GM21619 (cell line): ENCODE measurements at regions not wholly inside any gene's neighbourhood (a gene's known extent, or its start where the extent isn't known, plus 50 kb on each side); places are given as distances from the start of the nearest gene placed in this dataset.

Experiments
- ATAC-seq: cut with Tn5 transposase; IDR thresholded peaks from one replicate; pipeline ENCODE4 v1.9.1; 2021; ENCODE audit not compliant: unreplicated experiment

GRCh38 chr4:108301545-108302251 is 133.0 kb upstream of the LEF1 start:
- no peak for ATAC-seq

GRCh38 chr4:108297605-108298004 is 128.9 kb upstream of the LEF1 start:
- no peak for ATAC-seq

- ATAC-seq = no peak
Measured at GRCh38 chr4:108292229-108292628, 123.5 kb upstream of the LEF1 start.

- no peak for ATAC-seq
Measured at GRCh38 chr4:108291137-108291536, 122.4 kb upstream of the LEF1 start.

- ATAC-seq = no peak
Measured at GRCh38 chr4:108287834-108288413, 119.2 kb upstream of the LEF1 start.

- ATAC-seq = no peak
Measured at GRCh38 chr4:108280072-108280471, 111.3 kb upstream of the LEF1 start.

- no peak for ATAC-seq
Measured at GRCh38 chr4:108276690-108277089, 108.0 kb upstream of the LEF1 start.

- ATAC-seq = no peak
Measured at GRCh38 chr4:108272986-108273385, 104.3 kb upstream of the LEF1 start.

- no peak for ATAC-seq
Measured at GRCh38 chr4:108272561-108272960, 103.8 kb upstream of the LEF1 start.

GRCh38 chr4:108272046-108272445 is 103.3 kb upstream of the LEF1 start:
- no peak for ATAC-seq

GRCh38 chr4:108270466-108271450 is 102.0 kb upstream of the LEF1 start:
- no peak for ATAC-seq

GRCh38 chr4:108264693-108265092 is 96.0 kb upstream of the LEF1 start:
- ATAC-seq = no peak

GRCh38 chr4:108263057-108263456 is 94.3 kb upstream of the LEF1 start:
- ATAC-seq = no peak

GRCh38 chr4:108261026-108261425 is 92.3 kb upstream of the LEF1 start:
- no peak for ATAC-seq

GRCh38 chr4:108256538-108256937 is 87.8 kb upstream of the LEF1 start:
- ATAC-seq = no peak

GRCh38 chr4:108255203-108255747 is 86.5 kb upstream of the LEF1 start:
- ATAC-seq = no peak

GRCh38 chr4:108249397-108249796 is 80.7 kb upstream of the LEF1 start:
- ATAC-seq = no peak

- no peak for ATAC-seq
Measured at GRCh38 chr4:108247387-108248049, 78.8 kb upstream of the LEF1 start.

- no peak for ATAC-seq
Measured at GRCh38 chr4:108244606-108245005, 75.9 kb upstream of the LEF1 start.

GRCh38 chr4:108240366-108240765 is 71.6 kb upstream of the LEF1 start:
- no peak for ATAC-seq

- no peak for ATAC-seq
Measured at GRCh38 chr4:108237693-108238092, 69.0 kb upstream of the LEF1 start.
